ENCODE measurements at regions not wholly inside any gene's neighbourhood (a gene's known extent, or its start where the extent isn't known, plus 50 kb on each side); places are given as distances from the start of the nearest gene placed in this dataset.

DNA sequence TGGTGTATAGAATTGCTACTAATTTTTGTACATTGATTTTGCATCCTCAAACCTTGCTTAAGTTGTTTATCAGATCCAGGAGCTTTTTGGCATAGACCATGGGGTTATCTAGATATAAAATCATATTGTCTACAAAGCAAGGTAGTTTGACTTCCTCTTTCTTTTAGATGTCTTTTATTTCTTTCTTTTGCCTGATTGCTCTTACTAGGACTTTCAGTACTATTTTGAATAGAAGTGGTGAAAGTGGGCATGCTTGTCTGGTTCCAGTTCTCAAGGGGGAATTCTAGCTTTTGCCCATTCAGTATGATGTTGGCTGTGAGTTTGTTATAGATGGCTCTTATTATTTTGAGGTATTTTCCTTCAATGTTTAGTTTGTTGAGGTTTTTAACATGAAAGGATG is 187.9 kb upstream of the LCORL start:
- TF ChIP-seq ZNF8 (CRISPR knock-in tag; IDR thresholded peaks at IDR 0.05) (no peak), RARB (CRISPR knock-in tag; IDR thresholded peaks at IDR 0.05) (no peak), ZFP3 (CRISPR knock-in tag; IDR thresholded peaks at IDR 0.05) (no peak), ESRRG (CRISPR knock-in tag; IDR thresholded peaks at IDR 0.05) (no peak), TOX (CRISPR knock-in tag; IDR thresholded peaks at IDR 0.05; ENCODE audit: borderline replicate concordance) (no peak), CSDC2 (CRISPR knock-in tag; IDR thresholded peaks at IDR 0.05) (no peak), ZNF70 (CRISPR knock-in tag; IDR thresholded peaks at IDR 0.05) (no peak), ZFP30 (CRISPR knock-in tag; IDR thresholded peaks at IDR 0.05) (no peak)
- TF ChIP-seq, protein P1, sequence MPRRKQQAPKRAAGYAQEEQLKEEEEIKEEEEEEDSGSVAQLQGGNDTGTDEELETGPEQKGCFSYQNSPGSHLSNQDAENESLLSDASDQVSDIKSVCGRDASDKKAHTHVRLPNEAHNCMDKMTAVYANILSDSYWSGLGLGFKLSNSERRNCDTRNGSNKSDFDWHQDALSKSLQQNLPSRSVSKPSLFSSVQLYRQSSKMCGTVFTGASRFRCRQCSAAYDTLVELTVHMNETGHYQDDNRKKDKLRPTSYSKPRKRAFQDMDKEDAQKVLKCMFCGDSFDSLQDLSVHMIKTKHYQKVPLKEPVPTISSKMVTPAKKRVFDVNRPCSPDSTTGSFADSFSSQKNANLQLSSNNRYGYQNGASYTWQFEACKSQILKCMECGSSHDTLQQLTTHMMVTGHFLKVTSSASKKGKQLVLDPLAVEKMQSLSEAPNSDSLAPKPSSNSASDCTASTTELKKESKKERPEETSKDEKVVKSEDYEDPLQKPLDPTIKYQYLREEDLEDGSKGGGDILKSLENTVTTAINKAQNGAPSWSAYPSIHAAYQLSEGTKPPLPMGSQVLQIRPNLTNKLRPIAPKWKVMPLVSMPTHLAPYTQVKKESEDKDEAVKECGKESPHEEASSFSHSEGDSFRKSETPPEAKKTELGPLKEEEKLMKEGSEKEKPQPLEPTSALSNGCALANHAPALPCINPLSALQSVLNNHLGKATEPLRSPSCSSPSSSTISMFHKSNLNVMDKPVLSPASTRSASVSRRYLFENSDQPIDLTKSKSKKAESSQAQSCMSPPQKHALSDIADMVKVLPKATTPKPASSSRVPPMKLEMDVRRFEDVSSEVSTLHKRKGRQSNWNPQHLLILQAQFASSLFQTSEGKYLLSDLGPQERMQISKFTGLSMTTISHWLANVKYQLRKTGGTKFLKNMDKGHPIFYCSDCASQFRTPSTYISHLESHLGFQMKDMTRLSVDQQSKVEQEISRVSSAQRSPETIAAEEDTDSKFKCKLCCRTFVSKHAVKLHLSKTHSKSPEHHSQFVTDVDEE (CRISPR knock-in tag; IDR thresholded peaks at IDR 0.05), result no peak
- TF ChIP-seq, protein P2, sequence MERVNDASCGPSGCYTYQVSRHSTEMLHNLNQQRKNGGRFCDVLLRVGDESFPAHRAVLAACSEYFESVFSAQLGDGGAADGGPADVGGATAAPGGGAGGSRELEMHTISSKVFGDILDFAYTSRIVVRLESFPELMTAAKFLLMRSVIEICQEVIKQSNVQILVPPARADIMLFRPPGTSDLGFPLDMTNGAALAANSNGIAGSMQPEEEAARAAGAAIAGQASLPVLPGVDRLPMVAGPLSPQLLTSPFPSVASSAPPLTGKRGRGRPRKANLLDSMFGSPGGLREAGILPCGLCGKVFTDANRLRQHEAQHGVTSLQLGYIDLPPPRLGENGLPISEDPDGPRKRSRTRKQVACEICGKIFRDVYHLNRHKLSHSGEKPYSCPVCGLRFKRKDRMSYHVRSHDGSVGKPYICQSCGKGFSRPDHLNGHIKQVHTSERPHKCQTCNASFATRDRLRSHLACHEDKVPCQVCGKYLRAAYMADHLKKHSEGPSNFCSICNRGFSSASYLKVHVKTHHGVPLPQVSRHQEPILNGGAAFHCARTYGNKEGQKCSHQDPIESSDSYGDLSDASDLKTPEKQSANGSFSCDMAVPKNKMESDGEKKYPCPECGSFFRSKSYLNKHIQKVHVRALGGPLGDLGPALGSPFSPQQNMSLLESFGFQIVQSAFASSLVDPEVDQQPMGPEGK (CRISPR knock-in tag; IDR thresholded peaks at IDR 0.05; ENCODE audit: borderline replicate concordance), result no peak
- TF ChIP-seq, protein P3, sequence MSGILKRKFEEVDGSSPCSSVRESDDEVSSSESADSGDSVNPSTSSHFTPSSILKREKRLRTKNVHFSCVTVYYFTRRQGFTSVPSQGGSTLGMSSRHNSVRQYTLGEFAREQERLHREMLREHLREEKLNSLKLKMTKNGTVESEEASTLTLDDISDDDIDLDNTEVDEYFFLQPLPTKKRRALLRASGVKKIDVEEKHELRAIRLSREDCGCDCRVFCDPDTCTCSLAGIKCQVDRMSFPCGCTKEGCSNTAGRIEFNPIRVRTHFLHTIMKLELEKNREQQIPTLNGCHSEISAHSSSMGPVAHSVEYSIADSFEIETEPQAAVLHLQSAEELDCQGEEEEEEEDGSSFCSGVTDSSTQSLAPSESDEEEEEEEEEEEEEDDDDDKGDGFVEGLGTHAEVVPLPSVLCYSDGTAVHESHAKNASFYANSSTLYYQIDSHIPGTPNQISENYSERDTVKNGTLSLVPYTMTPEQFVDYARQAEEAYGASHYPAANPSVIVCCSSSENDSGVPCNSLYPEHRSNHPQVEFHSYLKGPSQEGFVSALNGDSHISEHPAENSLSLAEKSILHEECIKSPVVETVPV (CRISPR knock-in tag; IDR thresholded peaks at IDR 0.05), result no peak

Measured in SK-N-SH treated with all-trans-retinoic acid at 6 μM for 48 hours (cell line).